Liver (tissue), 3 donors: ENCODE measurements at regions not wholly inside any gene's neighbourhood (a gene's known extent, or its start where the extent isn't known, plus 50 kb on each side); places are given as distances from the start of the nearest gene placed in this dataset.

Source experiments
- ATF3 ChIP-seq: IDR thresholded peaks from 2 replicates; pipeline ENCODE4 v1.6.1; 2016; ENCODE audit warnings: antibody characterized with exemption
- GABPA ChIP-seq, 2 donors: IDR thresholded peaks in 1 of 2; conservative IDR thresholded peaks in 1 of 2; 2 replicates each; pipeline ENCODE4 v1.6.1; 2016; ENCODE audit warnings: antibody characterized with exemption in 2 of 2, mild to moderate bottlenecking in 1 of 2, moderate library complexity in 1 of 2
- TAF1 ChIP-seq: conservative IDR thresholded peaks from 2 replicates; pipeline ENCODE4 v1.6.1; 2016; ENCODE audit warnings: antibody characterized with exemption, mild to moderate bottlenecking
- TF ChIP-seq, protein P1 (sequence below): fragments of 150-350 bp; IDR thresholded peaks from 2 replicates; pipeline ENCODE4 v1.5.1; 2017; ENCODE audit warnings: improper control_type of control experiment, low read depth, low read length; ENCODE audit not compliant: missing input control
- TF ChIP-seq, protein P2 (sequence below): IDR thresholded peaks from 2 replicates; pipeline ENCODE4 v1.6.1; 2016; ENCODE audit warnings: antibody characterized with exemption
- TF ChIP-seq, protein P3 (sequence below): IDR thresholded peaks from 2 replicates; pipeline ENCODE4 v1.6.1; 2016; ENCODE audit warnings: antibody characterized with exemption, mild to moderate bottlenecking
- donor health status: healthy.
- donor health status: healthy.

GRCh38 chr2:66269166-66269565 is 165.8 kb upstream of the MEIS1 start:
- TF ChIP-seq, protein P1, sequence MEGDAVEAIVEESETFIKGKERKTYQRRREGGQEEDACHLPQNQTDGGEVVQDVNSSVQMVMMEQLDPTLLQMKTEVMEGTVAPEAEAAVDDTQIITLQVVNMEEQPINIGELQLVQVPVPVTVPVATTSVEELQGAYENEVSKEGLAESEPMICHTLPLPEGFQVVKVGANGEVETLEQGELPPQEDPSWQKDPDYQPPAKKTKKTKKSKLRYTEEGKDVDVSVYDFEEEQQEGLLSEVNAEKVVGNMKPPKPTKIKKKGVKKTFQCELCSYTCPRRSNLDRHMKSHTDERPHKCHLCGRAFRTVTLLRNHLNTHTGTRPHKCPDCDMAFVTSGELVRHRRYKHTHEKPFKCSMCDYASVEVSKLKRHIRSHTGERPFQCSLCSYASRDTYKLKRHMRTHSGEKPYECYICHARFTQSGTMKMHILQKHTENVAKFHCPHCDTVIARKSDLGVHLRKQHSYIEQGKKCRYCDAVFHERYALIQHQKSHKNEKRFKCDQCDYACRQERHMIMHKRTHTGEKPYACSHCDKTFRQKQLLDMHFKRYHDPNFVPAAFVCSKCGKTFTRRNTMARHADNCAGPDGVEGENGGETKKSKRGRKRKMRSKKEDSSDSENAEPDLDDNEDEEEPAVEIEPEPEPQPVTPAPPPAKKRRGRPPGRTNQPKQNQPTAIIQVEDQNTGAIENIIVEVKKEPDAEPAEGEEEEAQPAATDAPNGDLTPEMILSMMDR: no peak
- TF ChIP-seq TAF1: no peak
- TF ChIP-seq, protein P2, sequence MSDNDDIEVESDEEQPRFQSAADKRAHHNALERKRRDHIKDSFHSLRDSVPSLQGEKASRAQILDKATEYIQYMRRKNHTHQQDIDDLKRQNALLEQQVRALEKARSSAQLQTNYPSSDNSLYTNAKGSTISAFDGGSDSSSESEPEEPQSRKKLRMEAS: no peak
- TF ChIP-seq ATF3: no peak
- no peak for TF ChIP-seq GABPA (IDR thresholded peaks at IDR 0.05 in 1 of 2, conservative IDR thresholded peaks at IDR 0.05 in 1 of 2)
- TF ChIP-seq, protein P3, sequence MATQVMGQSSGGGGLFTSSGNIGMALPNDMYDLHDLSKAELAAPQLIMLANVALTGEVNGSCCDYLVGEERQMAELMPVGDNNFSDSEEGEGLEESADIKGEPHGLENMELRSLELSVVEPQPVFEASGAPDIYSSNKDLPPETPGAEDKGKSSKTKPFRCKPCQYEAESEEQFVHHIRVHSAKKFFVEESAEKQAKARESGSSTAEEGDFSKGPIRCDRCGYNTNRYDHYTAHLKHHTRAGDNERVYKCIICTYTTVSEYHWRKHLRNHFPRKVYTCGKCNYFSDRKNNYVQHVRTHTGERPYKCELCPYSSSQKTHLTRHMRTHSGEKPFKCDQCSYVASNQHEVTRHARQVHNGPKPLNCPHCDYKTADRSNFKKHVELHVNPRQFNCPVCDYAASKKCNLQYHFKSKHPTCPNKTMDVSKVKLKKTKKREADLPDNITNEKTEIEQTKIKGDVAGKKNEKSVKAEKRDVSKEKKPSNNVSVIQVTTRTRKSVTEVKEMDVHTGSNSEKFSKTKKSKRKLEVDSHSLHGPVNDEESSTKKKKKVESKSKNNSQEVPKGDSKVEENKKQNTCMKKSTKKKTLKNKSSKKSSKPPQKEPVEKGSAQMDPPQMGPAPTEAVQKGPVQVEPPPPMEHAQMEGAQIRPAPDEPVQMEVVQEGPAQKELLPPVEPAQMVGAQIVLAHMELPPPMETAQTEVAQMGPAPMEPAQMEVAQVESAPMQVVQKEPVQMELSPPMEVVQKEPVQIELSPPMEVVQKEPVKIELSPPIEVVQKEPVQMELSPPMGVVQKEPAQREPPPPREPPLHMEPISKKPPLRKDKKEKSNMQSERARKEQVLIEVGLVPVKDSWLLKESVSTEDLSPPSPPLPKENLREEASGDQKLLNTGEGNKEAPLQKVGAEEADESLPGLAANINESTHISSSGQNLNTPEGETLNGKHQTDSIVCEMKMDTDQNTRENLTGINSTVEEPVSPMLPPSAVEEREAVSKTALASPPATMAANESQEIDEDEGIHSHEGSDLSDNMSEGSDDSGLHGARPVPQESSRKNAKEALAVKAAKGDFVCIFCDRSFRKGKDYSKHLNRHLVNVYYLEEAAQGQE: no peak
